Fibroblast of the conjunctiva (primary cell): ENCODE measurements at regions not wholly inside any gene's neighbourhood (a gene's known extent, or its start where the extent isn't known, plus 50 kb on each side); places are given as distances from the start of the nearest gene placed in this dataset.

Experiments used
- DNase-seq: peaks from one replicate; pipeline ENCODE4 v3.0.0-alpha.2; 2010; ENCODE audit warnings: low read depth

DNA sequence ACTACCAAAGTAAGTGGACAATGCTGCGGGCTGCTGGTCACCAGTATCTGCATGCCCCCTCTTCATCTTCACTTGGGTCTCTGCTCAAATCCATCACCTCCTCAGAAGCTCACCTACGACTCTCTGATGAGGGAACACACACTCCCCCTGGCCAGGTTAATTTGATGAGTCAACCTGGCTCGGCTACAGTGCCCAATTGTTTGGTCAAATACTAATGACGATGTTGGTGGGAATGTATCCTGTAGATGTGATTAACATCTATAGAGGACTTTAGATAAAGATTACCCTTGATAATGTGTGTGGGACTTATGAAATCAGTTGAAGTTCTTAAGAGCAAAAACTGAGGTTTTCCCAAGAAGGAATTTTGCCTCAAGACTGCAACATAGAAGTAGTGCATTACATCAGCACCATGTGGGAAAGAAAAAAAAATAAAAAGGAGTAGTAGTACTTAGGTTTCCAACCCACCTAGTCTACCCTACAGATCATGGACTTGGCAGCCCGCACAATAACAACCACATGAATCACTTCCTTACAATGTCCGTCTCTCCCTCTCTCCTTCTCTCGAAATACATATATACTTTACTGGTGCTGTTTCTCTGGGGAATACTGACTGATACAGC lies 467.3 kb downstream of the DNAH5 start:
- DNase-seq: peak; percentile 33

DNA sequence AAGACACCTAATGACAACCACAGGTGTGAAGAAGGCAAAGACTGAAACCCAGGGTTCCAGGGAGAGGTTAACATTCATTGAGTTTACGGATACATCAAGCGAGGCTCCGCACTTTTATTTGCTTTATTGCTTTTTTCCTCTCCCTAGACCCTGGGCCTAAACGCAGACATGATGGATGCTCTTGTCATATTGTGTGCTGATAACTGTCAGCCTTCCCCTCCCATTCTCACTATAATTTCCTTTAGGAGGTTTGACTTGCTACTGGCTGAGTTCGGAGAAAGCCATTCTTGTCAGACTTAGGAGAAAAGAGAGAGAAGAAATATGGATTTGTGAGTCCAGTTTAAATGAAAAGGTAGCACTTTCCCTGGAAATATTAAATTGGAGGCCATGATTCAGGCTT lies 471.6 kb downstream of the DNAH5 start:
- DNase-seq: no peak

DNA sequence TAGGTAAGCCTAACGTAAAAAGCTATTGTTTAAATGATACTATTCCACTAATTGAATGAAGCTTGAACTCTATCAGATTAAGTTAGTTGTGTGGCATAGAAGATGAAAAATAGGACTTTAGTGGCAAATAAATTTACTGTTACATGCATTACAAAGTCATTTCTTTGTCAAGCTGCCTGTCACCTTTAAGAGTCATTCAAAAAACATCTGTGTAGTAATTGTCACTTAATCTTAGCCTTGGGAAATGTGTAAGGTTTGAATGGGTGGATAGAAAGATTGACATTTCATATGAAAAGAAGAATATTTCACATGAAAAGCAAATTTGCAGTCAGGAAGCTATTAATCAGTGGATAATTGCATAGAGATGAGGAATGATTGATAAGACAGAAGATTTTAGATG lies 473.5 kb downstream of the DNAH5 start:
- DNase-seq: no peak

DNA sequence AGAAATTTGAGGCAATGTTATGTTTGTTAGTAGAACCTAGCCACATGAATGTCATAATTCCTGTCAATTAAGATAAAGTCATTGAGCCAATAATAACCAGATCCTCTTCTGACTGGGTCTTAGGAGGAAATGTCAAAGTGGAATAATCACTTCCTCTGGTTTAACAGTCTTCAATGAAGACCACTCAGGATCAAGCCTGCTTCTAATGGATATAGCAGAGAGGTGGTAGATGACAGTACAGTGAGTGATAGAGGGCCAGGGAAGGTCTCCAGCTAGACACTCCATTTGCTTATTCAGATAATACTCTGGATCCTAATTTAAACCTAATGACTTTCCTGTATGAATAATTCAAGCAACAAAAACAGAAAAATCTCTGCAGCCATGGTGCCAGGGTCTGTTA lies 474.2 kb downstream of the DNAH5 start:
- no peak for DNase-seq

DNA sequence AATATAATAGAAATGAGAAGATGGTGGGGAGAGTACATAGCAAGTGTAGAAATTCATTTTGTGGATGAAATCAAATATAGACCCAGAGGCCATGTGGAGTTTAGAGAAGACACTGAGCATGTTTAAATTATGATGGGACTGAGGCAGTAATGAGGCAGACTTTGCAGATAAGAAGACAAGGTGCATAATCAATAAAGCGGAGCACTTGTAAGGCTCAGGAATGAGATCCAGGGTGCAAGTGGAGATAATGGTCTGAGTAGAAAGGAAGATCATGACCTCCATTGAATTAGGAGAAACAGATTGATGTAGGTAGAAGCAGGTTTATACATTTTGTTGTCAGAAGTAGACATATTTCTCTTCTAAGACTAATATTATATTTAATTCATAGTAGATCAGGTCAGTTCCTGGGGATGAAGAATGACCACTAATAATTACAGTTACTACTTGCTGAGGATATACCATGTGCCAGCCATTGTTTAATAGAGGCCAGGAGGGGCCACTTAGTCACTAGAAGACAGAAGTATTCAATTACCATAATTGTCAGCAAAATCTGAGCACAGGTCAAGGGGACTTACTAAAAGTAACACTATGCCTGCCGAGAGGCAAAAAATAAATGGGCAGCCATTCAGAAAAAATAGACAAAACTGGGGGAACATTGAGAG lies 479.8 kb downstream of the DNAH5 start:
- no peak for DNase-seq

DNA sequence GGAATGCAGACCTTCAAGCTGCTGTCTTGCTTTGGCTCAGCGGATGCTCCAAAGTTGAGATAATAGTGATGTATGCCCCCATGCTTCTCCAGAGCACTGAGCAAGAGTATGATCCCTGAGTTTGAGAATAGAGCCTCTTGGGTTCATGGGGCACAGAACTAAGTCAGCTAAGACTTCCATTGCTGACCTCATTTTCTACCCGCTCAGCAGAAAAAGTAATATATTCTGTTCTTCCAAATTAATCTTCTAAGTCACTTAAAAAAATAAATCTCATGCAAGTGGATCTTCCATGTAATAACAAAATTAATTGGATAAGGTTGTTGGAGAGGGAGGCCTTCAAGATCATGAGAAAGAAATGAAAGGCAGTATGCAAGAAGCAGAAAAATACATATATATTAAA lies 483.9 kb downstream of the DNAH5 start:
- no peak for DNase-seq

DNA sequence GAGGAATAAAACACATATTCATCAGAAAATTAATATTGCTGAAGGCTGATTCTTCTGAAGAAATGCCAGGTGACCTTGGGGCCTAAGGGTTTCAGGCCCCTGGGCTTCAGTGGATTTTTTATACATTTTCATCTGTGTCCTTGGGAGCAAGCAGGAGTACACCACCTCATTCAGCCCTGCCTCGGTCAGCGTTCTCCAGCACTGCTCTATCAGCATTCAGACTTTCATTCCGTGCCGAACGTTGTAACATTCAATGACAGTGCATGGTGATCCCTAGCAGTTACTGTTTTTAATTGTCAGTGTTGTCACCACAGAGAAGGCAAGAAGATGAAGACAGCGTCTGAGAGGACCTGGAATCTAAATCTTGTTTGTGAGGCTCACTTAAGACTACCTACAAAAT lies 490.4 kb downstream of the DNAH5 start:
- no peak for DNase-seq

DNA sequence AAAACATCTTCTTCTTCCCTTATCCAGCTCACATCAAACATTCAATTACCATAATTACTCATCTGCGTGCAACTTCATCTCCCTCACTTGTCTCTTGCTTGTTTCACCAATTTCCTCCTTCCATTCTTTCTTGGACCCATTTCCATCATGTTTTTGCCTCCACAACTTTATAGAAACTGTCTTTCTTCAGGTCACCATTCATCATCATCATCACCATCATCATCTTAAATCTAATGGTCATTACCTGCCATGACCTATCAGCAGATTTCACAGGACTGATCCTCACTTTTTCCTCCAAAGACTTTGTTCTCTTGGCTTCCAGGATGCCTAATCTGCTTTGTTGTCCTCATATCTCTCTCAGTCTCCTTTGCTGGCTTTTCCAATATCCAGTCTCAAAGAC lies 495.6 kb downstream of the DNAH5 start:
- no peak for DNase-seq

DNA sequence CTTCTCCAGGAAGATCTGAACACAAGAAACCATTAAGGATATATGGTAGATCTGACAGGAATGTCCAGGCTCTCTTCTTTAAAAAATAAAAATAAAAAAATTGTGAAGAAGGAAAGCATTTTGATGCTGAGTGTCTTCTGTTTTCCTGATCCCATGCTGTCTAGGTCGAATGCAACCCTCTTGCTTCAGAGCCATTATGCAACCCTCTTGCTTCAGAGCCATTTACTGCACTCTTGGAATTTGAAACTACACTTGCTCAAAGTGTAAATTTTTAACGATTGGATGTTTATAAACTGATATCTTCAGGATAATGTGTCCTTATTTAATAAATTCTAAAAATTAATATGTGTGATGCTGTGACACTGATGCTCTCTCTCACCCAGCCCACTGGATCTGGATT lies 505.1 kb downstream of the DNAH5 start:
- DNase-seq: no peak

DNA sequence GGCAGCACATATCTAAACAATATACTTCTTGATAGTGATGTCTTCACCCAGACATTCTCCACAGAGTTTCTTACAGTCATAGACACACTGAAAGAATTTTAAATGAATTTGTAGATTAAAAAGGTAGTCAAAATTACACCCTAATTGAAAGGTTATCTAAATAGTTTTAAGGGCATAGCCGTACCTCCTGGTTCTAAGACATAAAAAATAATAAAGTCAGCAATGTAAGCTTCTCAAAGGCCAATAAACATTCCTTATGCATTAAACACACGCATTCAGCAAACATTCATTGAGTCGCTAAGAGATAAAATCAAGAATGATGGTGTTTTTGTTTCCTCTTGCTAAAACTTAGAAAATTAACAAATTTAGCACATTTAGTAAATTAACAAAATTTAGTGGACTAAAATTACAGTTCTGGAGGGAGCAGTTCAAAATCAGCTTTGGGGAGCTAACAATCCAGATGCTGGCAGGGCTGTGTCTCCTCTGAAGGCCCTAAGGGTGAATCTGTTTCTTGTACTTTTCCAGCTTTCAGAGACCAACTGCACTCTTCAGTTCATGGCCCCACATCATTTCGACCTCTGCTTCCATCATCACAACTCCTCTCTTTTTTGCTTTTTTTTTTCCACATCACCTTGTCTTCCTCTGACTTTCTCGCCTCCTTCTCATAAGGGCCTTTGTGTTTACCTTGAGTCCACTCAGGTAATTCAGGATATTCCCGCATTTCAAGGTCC lies 516.5 kb downstream of the DNAH5 start:
- DNase-seq: no peak

DNA sequence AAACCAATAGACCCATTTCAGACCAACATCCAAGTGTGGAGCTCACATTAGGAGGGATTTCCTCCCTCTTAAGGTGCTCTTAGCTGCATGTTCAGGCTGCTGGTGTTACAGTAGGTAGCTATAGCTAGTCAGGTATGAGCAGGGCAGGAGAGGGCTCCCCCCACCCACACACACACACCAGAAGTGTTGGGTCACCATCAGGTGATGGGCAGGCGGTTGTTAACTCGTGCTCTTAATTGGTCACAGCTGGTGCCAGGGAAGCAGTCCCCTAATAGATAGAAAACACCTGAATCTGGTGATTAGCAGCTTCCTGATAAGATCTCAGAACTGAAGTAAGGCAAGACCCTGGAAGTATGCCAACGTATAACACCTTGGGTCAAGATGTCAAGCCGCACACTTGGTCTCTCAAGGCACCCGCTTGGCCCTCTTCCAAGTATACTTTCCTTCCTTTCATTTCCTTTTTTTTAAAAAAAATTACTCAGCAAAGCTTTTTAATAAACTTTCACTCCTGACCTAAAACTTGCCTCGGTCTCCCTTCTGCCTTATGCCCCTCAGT lies 532.4 kb downstream of the DNAH5 start:
- no peak for DNase-seq

DNA sequence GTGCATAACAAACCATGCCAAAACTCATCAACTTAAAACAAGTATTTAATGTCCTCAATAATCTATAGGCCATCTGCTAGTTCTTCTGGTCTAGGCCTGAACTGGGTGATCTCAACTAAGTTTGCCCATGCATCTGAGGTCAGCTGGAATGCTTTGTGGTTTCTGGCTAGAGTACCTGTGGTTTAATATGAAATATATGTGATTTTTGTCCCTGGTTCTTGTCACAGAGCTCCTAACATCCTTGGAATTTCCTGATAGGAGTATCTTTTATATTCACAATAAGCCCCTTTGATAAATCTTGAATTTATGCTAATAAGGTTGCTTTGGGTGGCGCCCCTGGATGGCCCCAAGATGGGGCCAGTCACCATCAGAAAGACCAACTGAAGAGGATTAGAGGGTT lies 535.9 kb downstream of the DNAH5 start:
- DNase-seq: no peak

DNA sequence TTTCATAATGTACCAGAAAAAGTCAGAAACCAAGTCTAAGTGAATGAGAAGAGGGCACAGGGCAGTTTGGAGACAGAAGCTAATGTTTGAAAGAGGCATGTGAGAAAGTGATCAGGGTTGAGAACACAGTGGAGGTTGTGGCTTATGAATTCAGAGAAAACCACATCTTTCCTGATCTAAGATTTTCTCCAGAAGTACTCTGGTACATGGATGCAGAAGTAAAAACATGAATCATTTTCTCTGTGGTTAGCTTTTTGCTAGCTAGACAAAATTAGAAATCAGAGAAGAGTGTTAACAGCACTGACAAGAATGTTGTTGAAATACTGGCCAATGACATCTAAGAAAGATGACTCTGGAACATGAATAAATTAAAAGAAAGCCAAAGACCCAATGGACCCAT lies 541.1 kb downstream of the DNAH5 start:
- DNase-seq: no peak

DNA sequence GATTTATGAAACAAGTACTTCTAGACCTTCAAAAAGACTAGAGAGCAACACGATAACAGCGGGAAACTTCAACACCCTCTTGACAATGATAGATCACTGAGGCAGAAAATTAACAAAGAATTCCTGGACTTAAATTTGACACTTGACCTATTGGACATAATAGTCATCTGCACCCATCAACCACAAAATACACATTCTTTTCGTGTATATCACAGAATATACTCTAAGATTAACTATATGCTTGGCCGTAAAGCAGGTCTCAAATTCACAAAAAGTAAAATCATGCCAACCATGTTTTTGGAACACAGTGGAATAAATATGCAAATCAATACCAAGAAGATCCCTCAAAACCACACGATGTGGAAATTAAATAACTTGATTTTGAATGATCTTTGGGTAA lies 559.4 kb downstream of the DNAH5 start:
- DNase-seq: no peak

DNA sequence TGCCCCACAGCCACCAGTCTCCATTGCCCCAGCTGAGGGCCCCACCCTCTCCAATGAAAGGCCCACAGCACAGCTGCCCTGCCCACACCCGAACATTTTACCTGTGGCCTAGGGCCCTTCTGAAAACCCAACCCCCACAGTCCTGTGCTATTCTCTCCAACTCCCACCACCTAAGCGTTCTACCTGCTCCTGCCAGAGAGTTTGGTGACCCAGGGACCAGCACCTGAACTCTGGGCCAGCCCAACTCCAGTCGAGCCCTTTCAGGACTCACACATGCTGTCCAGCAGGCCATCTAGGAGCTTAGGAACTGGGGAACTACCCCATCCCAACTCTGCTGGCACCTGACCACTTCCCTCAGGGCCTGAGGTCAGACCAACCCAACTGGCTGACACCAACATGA lies 562.3 kb downstream of the DNAH5 start:
- no peak for DNase-seq

DNA sequence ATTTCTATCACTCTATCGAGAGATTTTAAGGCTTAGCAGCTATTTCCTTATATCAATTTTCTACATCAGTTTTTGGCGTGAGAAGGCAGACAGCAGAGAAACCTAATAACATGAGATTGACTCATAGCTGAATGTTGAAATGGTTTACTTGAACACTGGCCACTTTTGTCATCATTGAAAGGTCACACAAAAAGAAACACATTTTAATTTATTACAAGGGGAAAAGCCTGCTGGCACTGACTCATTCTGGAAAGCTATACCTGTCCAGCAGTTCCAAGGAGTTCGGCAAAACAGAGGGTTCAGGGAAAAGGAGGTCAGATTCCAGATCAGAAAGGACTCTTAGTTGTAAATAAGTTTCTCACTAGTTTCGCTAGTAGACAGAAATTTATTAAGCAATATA lies 566.4 kb downstream of the DNAH5 start:
- DNase-seq: no peak

DNA sequence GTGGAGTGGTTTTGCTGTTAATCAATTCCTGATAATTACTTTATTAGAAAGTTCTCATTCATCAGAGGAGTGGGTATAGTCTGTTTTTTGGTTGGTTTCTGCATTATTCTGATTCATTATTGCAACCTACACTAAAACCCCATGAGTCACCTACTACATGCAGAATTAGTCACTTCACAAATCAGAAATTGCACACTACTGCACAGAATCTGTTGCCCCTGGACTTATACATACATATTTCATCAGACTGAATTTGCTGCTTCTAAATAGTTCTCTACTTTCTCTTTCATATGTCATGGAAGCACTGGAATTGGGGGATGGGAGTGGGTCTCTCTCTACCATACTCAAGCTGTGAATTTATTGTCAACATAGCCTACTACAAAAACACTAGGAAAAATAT lies 585.1 kb downstream of the DNAH5 start:
- peak; percentile 61 for DNase-seq

DNA sequence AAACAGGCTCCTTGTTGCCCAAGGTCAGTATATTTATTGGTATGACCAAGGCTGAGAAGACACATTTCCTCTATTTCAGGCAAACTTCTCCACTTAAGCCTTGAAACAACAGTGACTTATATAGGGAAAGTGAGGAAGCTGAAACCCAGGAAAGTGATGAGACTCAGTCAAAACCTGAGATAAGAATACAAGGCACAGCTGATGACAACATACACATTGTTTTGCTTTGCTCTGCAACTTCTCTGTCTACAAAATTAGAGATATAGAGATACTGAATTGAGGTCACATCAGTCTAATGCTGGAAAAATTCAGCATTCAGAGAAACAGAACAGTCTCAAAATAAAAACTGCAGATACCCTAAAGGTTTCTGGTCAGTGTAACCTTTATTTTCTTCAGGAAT lies 586.1 kb downstream of the DNAH5 start:
- DNase-seq: no peak

DNA sequence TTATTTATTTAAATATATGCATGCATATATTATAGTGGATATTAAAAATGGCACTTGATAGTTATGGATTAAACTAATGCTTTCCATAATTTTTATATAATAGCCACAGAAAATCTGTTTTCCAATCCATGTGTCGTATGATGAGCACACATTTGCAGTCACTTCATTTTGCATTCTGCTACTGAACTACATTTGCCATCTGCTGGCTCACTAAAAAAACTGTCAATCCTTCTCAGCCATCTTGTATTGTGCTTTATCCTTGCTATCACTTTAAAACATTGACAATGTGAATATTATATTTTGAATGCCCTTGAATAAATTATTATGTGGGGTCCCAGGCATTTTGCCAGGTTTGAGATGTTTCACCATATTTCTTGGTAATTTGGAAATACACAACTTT lies 586.6 kb downstream of the DNAH5 start:
- DNase-seq: no peak

DNA sequence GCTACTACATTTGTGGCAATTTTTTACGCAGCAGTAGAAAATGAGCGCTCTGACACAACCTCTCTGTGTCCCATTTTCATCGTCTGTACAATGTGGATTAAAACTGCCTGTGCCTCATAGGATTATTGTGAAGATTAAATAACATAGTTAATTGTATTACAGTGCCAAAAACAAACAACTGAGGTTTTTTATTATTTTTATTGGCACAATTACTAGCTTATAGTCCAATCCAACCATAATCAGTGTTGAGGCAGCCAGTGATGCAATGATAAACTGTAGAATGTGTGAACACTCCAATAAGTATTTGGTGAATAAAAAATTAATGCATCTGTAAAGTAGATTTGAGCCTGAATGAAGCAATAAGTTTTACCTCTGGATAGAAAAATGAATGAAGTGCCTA lies 588.3 kb downstream of the DNAH5 start:
- no peak for DNase-seq

DNA sequence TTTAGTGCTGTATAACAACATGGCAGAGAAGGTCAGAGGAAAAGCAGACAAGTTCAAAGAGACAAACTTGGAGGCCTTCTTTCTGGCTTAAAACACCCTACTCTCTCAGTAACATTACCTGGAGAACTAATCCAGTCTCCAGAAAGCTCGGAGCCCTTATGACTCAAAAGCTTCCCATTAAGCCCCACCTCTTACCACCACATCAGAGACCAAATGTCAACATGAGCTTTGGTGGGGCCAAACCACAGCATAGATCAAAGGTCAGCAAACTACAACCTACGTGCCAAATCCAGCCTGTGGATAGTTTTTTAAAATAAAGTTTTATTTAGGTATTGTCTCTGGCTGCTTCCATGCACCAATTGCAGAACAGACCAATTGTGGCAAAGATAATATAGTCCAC lies 589.9 kb downstream of the DNAH5 start:
- DNase-seq: no peak

DNA sequence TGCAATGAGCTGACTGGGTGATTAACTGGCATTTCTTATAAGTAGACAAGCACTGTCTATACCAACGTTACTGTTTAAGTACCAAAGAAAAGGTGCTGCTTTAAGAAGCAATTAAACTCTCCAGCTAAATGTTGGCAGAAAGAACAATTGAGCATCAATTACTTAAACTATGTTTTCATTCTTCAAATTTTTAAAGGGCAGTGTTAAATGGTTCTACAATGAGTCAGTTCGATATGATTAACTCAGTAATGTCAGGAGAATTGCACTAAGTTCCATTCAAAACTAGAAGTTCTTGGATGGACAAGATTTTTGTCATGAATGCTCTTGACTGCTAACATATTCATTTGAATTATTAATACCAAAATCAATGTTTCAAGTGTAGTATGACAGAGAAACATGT lies 593.7 kb downstream of the DNAH5 start:
- no peak for DNase-seq

DNA sequence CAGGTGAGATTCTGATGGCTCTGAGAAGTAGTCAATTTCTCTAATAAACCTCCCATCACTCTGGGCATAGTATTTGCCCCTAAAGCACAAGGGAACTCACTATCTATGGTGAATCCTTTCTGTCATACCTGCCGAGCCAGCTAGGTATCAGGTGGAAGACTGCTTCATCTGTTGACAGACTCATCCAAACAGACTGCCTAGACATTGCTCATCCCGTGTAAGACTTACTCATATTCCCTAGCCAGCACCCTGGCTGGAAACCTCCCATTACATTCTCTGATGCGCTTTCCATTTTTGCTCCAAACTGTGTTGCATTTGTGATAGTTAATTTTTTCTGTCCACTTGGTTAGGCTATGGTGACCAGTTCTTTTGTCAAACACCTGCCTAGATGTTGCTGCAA lies 595.9 kb downstream of the DNAH5 start:
- DNase-seq: no peak
